ENCODE measurements at regions not wholly inside any gene's neighbourhood (a gene's known extent, or its start where the extent isn't known, plus 50 kb on each side); places are given as distances from the start of the nearest gene placed in this dataset.
A peak's percentile ranks its signal among the peaks of the same experiment; 100 is the strongest.

DNA sequence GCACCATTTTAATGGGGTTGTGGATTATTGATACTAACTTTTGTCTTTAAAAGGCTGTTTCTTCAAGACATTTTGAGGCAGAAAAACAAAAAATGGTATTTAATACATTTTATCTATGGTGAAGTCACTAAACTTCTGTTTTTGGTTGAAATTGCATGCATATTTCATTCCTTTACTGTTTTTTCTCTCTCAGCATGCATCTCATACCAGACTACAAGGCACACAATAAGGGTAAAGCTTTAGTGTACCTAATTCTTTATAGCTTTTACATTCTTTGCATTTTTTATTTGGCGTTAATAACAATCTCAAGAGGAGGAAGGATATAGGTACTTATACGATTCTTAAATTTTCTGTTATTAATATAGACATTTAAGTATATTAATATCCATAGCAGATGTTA, 151.0 kb upstream of the DKK2 start:
- no peaks in the 10 kb centered on the region for H3K27me3 ChIP-seq
- no peak overlapping the region for H3K27ac ChIP-seq
- intact Hi-C loops (cut with DNase I), result loop anchor here (10.0 kb wide), 1 partner anchor 328 kb away; no protein-coding TSS in a partner anchor
- no peak for DNase-seq
- 86 to 94% methylated on average over 2 of the region's 2 CpGs for WGBS, 2 donors
- no peak overlapping the region for H3K4me3 ChIP-seq
- H3K36me3 ChIP-seq, result no peaks in the 10 kb centered on the region
- peaks cover 0 to 14% (median 2%) of the 10 kb centered on the region in 4 donors for H3K4me1 ChIP-seq
- H3K9me3 ChIP-seq, result no peaks in the 10 kb centered on the region
- TF ChIP-seq POLR2A (IDR thresholded peaks at IDR 0.05) (no peak), POLR2AphosphoS5 (IDR thresholded peaks at IDR 0.05) (no peak), CTCF (IDR thresholded peaks at IDR 0.05) (no peak), EP300 (IDR thresholded peaks at IDR 0.05) (no peak)

GRCh38 chr4:107183155-107183774, 147.2 kb upstream of the DKK2 start:
- no peak for DNase-seq
- no peaks in the 10 kb centered on the region for H3K36me3 ChIP-seq
- H3K27ac ChIP-seq, result no peak overlapping the region
- no peaks in the 10 kb centered on the region for H3K4me1 ChIP-seq
- no peaks in the 10 kb centered on the region for H3K27me3 ChIP-seq
- TF ChIP-seq POLR2AphosphoS5 (IDR thresholded peaks at IDR 0.05) (no peak), CTCF (IDR thresholded peaks at IDR 0.05) (peak; percentile 53 to 81 (median 70))
- 4 to 21% methylated on average over 3 of the region's 3 CpGs for WGBS, 2 donors
- H3K9me3 ChIP-seq, result no peaks in the 10 kb centered on the region
- intact Hi-C loops (cut with DNase I), result loop anchor here (5.0 to 10.0 kb wide), 3 partner anchors 146 to 332 kb away; partner anchors contain the start of gene DKK2
- no peak overlapping the region for H3K4me3 ChIP-seq

DNA sequence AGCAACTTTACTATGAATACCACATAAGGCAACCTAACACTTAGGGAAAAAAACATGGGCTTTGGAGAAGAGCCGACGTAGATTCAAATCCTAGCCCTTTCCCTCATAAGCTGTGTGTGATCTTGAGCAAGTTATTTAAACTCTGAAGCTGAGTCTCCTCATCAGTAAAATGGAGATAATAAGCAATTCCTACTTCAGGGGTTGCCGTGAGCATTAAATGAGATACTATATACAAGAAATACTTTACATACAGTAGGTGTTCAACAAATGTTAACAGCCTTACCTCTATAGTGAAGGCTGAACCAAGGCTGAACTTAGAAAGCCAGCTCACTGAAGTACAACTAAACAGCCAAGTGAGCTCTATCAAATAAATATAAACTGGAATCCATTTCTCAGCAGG, 146.2 kb upstream of the DKK2 start:
- TF ChIP-seq POLR2A (IDR thresholded peaks at IDR 0.05), result no peak
- no peak for TF ChIP-seq CTCF (IDR thresholded peaks at IDR 0.05)
- no peak for TF ChIP-seq EP300 (IDR thresholded peaks at IDR 0.05)
- no peak for TF ChIP-seq POLR2AphosphoS5 (IDR thresholded peaks at IDR 0.05)
- H3K4me3 ChIP-seq, result no peak overlapping the region
- intact Hi-C loops (cut with DNase I), result loop anchor here (5.0 to 10.0 kb wide), 3 partner anchors 145 to 332 kb away; partner anchors contain the start of gene DKK2
- H3K27ac ChIP-seq, result no peak overlapping the region
- 96 to 98% methylated on average over 3 of the region's 3 CpGs for WGBS, 2 donors
- H3K9me3 ChIP-seq, result no peaks in the 10 kb centered on the region
- no peaks in the 10 kb centered on the region for H3K27me3 ChIP-seq
- DNase-seq, result no peak
- no peaks in the 10 kb centered on the region for H3K36me3 ChIP-seq
- H3K4me1 ChIP-seq, result no peaks in the 10 kb centered on the region

DNA sequence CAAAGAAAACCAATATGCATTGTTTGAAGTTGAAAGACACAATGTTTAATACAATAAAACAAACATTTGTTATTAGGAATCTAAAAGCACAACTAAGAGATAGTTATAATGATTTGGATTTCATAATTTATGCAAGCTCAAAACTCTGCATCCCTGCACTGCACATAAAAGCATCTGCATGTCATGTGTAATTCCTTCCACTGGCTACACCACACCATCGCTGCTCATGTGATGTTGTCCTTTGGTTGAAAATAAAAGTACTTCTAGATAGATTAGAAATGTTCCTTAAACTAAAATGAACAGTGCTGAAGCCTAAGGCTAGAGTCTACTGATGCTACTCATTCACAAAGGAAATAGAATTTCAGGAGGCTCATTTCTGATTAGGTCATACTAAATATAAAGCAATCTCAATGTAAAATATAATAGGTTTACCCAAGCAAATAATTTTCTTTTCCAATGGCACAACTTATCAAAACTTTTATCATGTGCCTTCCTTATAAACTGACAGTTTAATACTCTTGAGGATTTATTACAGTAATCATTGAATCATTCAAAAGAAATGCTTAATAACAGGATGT, 130.8 kb upstream of the DKK2 start:
- intact Hi-C loops (cut with DNase I), result no loop called here
- WGBS, 2 donors, result 90 to 92% methylated on average over 1 of the region's 1 CpG
- Histone ChIP-seq H3K9me3 (peaks cover 0 to 8% (median 2%) of the 10 kb centered on the region in 4 donors), H3K27ac (no peak overlapping the region), H3K4me1 (no peaks in the 10 kb centered on the region), H3K36me3 (no peaks in the 10 kb centered on the region), H3K4me3 (no peak overlapping the region), H3K27me3 (no peaks in the 10 kb centered on the region)
- TF ChIP-seq CTCF (IDR thresholded peaks at IDR 0.05) (no peak), EP300 (IDR thresholded peaks at IDR 0.05) (no peak), POLR2AphosphoS5 (IDR thresholded peaks at IDR 0.05) (no peak), POLR2A (IDR thresholded peaks at IDR 0.05) (no peak)
- DNase-seq, result no peak
